ENCODE measurements at regions not wholly inside any gene's neighbourhood (a gene's known extent, or its start where the extent isn't known, plus 50 kb on each side); places are given as distances from the start of the nearest gene placed in this dataset.
"Not testable (repeated sequence)": the region's sequence is repeated elsewhere in the genome, so short reads cannot be mapped to it uniquely, and the experiment has no call there.

GRCh38 chr5:18732556-18733479, 1098.6 kb downstream of the TAF11L14 start:
- DNase-seq (ENCODE audit: low read depth), result no peak

GRCh38 chr5:18736051-18736398, 1101.8 kb downstream of the TAF11L14 start:
- DNase-seq (ENCODE audit: low read depth), result no peak

- DNase-seq (ENCODE audit: low read depth), result not testable (repeated sequence)
Measured at GRCh38 chr5:18736736-18737135, 1102.5 kb downstream of the TAF11L14 start.

GRCh38 chr5:18740301-18740700, 1106.0 kb downstream of the TAF11L14 start:
- no peak for DNase-seq (ENCODE audit: low read depth)

GRCh38 chr5:18742830-18743229, 1108.6 kb downstream of the TAF11L14 start:
- DNase-seq (ENCODE audit: low read depth), result no peak

GRCh38 chr5:18744441-18744840, 1110.2 kb downstream of the TAF11L14 start:
- DNase-seq (ENCODE audit: low read depth), result no peak

- DNase-seq (ENCODE audit: low read depth), result no peak
Measured at GRCh38 chr5:18745042-18745987, 1111.1 kb downstream of the TAF11L14 start.

GRCh38 chr5:18745988-18746615, 1111.8 kb downstream of the TAF11L14 start:
- no peak for DNase-seq (ENCODE audit: low read depth)

- no peak for DNase-seq (ENCODE audit: low read depth)
Measured at GRCh38 chr5:18749763-18750162, 1115.5 kb downstream of the TAF11L14 start.

- DNase-seq (ENCODE audit: low read depth), result no peak
Measured at GRCh38 chr5:18752317-18752716, 1118.1 kb downstream of the TAF11L14 start.

- DNase-seq (ENCODE audit: low read depth), result no peak
Measured at GRCh38 chr5:18754201-18754600, 1119.9 kb downstream of the TAF11L14 start.

- DNase-seq (ENCODE audit: low read depth), result no peak
Measured at GRCh38 chr5:18761801-18762200, 1127.5 kb downstream of the TAF11L14 start.

- DNase-seq (ENCODE audit: low read depth), result no peak
Measured at GRCh38 chr5:18764161-18764560, 1129.9 kb downstream of the TAF11L14 start.

- no peak for DNase-seq (ENCODE audit: low read depth)
Measured at GRCh38 chr5:18765304-18765703, 1131.0 kb downstream of the TAF11L14 start.

GRCh38 chr5:18771097-18771610, 1136.9 kb downstream of the TAF11L14 start:
- no peak for DNase-seq (ENCODE audit: low read depth)

GRCh38 chr5:18772475-18772874, 1138.2 kb downstream of the TAF11L14 start:
- no peak for DNase-seq (ENCODE audit: low read depth)

GRCh38 chr5:18778225-18778624, 1144.0 kb downstream of the TAF11L14 start:
- no peak for DNase-seq (ENCODE audit: low read depth)

GRCh38 chr5:18789218-18789998, 1155.1 kb downstream of the TAF11L14 start:
- DNase-seq (ENCODE audit: low read depth), result no peak

- no peak for DNase-seq (ENCODE audit: low read depth)
Measured at GRCh38 chr5:18792145-18792544, 1157.9 kb downstream of the TAF11L14 start.

GRCh38 chr5:18797222-18797621, 1163.0 kb downstream of the TAF11L14 start:
- no peak for DNase-seq (ENCODE audit: low read depth)

GRCh38 chr5:18798058-18798457, 1163.8 kb downstream of the TAF11L14 start:
- DNase-seq (ENCODE audit: low read depth), result no peak
